Lung (tissue), 11 donors: ENCODE measurements at regions not wholly inside any gene's neighbourhood (a gene's known extent, or its start where the extent isn't known, plus 50 kb on each side); places are given as distances from the start of the nearest gene placed in this dataset.

Experiments used
- ATAC-seq: fragments of 200-7000 bp; cut with Tn5 transposase; one replicate; pipeline ENCODE4 v1.9.1; 2020; ENCODE audit warnings: moderate number of reproducible peaks; ENCODE audit not compliant: insufficient read depth, low FRiP score
- DNase-seq, 3 donors: peaks; one replicate each; pipeline ENCODE4 v3.0.0-alpha.2; 2013 to 2017
- H3K27ac ChIP-seq, 2 donors: one replicate each; pipeline ENCODE4 v1.5.1; 2013; ENCODE audit warnings: mild to moderate bottlenecking in 2 of 2, moderate library complexity in 2 of 2, control low read depth in 1 of 2, inconsistent platforms in 1 of 2, low read depth in 1 of 2, low read length in 1 of 2
- H3K27me3 ChIP-seq, 3 donors: one replicate each; pipeline ENCODE4 v1.5.1; 2013; ENCODE audit warnings: low read length in 2 of 3; ENCODE audit not compliant: control insufficient read depth in 3 of 3, insufficient read depth in 3 of 3
- H3K36me3 ChIP-seq, 4 donors: one replicate each; pipeline ENCODE4 v1.5.1; 2013; ENCODE audit warnings: low read length in 4 of 4, mild to moderate bottlenecking in 1 of 4, moderate library complexity in 1 of 4; ENCODE audit not compliant: control insufficient read depth in 4 of 4, insufficient read depth in 4 of 4
- H3K4me1 ChIP-seq, 5 donors: one replicate each; pipeline ENCODE4 v1.5.1; 2013; ENCODE audit warnings: low read length in 5 of 5, mild to moderate bottlenecking in 2 of 5, moderate library complexity in 1 of 5; ENCODE audit not compliant: control insufficient read depth in 5 of 5, insufficient read depth in 5 of 5
- H3K4me3 ChIP-seq: one replicate; pipeline ENCODE4 v1.5.1; 2013; ENCODE audit warnings: mild to moderate bottlenecking, control low read depth, moderate library complexity
- H3K9ac ChIP-seq, 2 donors: one replicate each; pipeline ENCODE4 v1.5.1; 2013; ENCODE audit warnings: low read length in 2 of 2, control low read depth in 1 of 2; ENCODE audit not compliant: insufficient read depth in 1 of 2
- H3K9me3 ChIP-seq, 4 donors: one replicate each; pipeline ENCODE4 v1.5.1; 2013; ENCODE audit warnings: low read length in 3 of 4, mild to moderate bottlenecking in 1 of 4, moderate library complexity in 1 of 4; ENCODE audit not compliant: control insufficient read depth in 4 of 4, insufficient read depth in 3 of 4
- WGBS, 2 donors: extraction: QIAGEN DNeasy Blood & Tissue Kit; methylation state at CpG; one replicate each; pipeline ENCODE4 v1.1.7; 2013; 5-methylcytosine and 5-hydroxymethylcytosine counted together
- TF ChIP-seq, protein P1 (sequence below): IDR thresholded peaks from 2 replicates; pipeline ENCODE4 v1.5.1; 2012; ENCODE audit warnings: mild to moderate bottlenecking; ENCODE audit errors: control extremely low read depth, extremely low read depth
- donor health status: control.
- donor health status: control.
- donor health status: Bipolar disorder and iron deficiency.
- donor health status: healthy.
- donor health status: DM: yes; HTN: yes; CAD: no.

DNA sequence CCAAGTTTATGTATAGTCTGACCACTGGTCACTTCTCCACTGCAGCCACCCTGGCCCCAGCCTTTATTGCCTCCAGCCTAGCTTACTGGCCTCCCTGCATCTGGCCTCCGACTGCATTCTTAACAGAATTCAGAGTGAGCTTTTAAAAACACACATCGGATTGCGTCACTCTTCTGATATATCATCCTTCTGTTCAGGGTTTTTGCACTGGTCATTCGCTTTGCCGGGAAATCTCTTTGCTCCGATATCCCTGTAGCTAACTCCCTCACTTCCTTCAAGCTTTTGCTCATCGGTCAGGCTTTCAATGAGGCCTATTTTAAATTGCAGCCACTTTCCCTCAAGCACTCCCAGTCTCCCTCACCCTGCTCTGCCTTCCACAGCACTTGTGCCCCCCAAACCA, 101.6 kb upstream of the DLX2 start:
- no peak for ATAC-seq
- TF ChIP-seq, protein P1, sequence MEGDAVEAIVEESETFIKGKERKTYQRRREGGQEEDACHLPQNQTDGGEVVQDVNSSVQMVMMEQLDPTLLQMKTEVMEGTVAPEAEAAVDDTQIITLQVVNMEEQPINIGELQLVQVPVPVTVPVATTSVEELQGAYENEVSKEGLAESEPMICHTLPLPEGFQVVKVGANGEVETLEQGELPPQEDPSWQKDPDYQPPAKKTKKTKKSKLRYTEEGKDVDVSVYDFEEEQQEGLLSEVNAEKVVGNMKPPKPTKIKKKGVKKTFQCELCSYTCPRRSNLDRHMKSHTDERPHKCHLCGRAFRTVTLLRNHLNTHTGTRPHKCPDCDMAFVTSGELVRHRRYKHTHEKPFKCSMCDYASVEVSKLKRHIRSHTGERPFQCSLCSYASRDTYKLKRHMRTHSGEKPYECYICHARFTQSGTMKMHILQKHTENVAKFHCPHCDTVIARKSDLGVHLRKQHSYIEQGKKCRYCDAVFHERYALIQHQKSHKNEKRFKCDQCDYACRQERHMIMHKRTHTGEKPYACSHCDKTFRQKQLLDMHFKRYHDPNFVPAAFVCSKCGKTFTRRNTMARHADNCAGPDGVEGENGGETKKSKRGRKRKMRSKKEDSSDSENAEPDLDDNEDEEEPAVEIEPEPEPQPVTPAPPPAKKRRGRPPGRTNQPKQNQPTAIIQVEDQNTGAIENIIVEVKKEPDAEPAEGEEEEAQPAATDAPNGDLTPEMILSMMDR: no peak
- no peak overlapping the region for H3K4me3 ChIP-seq
- H3K9me3 ChIP-seq: peaks cover 0 to 6% (median 3%) of the 10 kb centered on the region in 4 donors
- peak in 1 of 3 donors; percentile 37 for DNase-seq
- WGBS, 2 donors: 77 to 79% methylated on average over 7 of the region's 7 CpGs
- no peaks in the 10 kb centered on the region for H3K27me3 ChIP-seq
- no peak overlapping the region for H3K27ac ChIP-seq
- H3K4me1 ChIP-seq: peaks cover 0 to 5% (median 0%) of the 10 kb centered on the region in 5 donors
- no peak overlapping the region for H3K9ac ChIP-seq
- no peaks in the 10 kb centered on the region for H3K36me3 ChIP-seq

DNA sequence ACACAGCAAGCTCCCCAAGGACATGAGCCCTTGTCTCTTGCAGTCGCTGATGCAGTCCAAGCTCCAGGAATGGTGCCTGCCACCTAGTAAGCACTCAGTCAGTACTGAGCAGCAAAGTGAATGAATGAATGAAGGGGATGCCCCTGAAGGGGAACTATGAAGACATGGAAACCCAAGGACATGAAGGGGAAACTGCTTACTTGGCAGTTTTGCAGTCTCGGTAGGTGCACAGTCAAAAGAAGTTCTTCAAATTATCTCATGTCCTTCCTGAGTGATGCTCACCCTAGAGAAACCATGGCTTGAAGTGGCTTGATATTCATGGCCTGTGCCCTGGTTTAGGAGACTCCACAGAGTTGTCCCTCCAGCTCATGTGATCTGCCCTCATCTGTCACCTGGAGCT, 102.1 kb upstream of the DLX2 start:
- no peak overlapping the region for H3K27ac ChIP-seq
- H3K4me1 ChIP-seq: peaks cover 0 to 5% (median 0%) of the 10 kb centered on the region in 5 donors
- peaks cover 0 to 6% (median 3%) of the 10 kb centered on the region in 4 donors for H3K9me3 ChIP-seq
- TF ChIP-seq, protein P1: no peak
- no peak for DNase-seq
- no peak overlapping the region for H3K4me3 ChIP-seq
- H3K27me3 ChIP-seq: no peaks in the 10 kb centered on the region
- H3K9ac ChIP-seq: no peak overlapping the region
- ATAC-seq: no peak
- 74 to 83% methylated on average over 2 of the region's 2 CpGs for WGBS, 2 donors
- H3K36me3 ChIP-seq: no peaks in the 10 kb centered on the region

DNA sequence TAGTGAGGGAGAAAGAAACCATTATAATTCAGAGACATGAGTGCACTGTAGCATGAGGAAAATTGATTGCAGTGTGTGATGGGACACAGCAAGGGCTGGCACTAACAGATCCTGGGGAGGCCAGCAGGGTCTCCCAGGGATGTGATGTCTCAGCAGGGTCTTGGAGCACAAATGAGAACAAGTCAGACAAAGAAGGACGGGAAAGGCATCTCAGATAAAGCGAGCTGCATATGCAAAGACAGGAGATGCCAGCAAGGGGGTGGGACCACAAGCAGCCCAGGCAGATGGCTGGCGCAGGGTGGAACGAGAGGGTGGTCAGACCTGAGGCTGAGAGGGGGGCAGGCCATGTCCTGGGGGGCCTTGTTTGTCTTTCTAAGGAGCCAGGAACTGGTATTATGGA, 102.6 kb upstream of the DLX2 start:
- TF ChIP-seq, protein P1: no peak
- WGBS, 2 donors: 72 to 76% methylated on average over 4 of the region's 4 CpGs
- ATAC-seq: no peak

DNA sequence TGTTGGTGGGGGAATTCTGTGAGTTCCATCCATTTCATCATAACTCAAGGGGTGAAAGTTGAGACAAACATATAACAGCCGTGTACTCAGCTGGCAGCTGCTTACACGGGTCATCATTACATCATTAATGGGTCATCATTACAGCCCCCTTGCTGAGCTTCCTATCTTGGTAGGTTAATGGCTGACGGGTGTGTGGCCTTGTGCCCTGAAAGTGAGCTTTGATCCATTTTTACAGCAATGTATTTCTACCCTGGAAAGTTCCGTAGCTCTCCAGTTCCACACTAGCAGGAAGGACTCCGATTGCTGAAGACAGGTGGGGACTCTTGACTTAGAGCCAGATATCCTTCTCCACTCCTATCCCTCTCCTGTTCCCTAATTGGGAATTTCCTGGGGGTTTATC, 105.2 kb upstream of the DLX2 start:
- WGBS, 2 donors: 80 to 83% methylated on average over 5 of the region's 5 CpGs
- H3K27ac ChIP-seq: no peak overlapping the region
- H3K36me3 ChIP-seq: no peaks in the 10 kb centered on the region
- no peaks in the 10 kb centered on the region for H3K9me3 ChIP-seq
- H3K4me3 ChIP-seq: no peak overlapping the region
- no peak overlapping the region for H3K9ac ChIP-seq
- no peak for ATAC-seq
- no peak for DNase-seq
- no peaks in the 10 kb centered on the region for H3K27me3 ChIP-seq
- TF ChIP-seq, protein P1: no peak
- H3K4me1 ChIP-seq: peaks cover 0 to 5% (median 0%) of the 10 kb centered on the region in 5 donors

More for the DNA sequence above, 102.6 kb upstream of the DLX2 start:
- DNase-seq: no peak
- Histone ChIP-seq H3K4me3 (no peak overlapping the region), H3K36me3 (no peaks in the 10 kb centered on the region), H3K27ac (no peak overlapping the region), H3K9me3 (peaks cover 0 to 2% (median under 1%) of the 10 kb centered on the region in 4 donors), H3K27me3 (no peaks in the 10 kb centered on the region), H3K9ac (no peak overlapping the region), H3K4me1 (peaks cover 0 to 5% (median 0%) of the 10 kb centered on the region in 5 donors)
